ENCODE measurements at regions not wholly inside any gene's neighbourhood (a gene's known extent, or its start where the extent isn't known, plus 50 kb on each side); places are given as distances from the start of the nearest gene placed in this dataset.

DNA sequence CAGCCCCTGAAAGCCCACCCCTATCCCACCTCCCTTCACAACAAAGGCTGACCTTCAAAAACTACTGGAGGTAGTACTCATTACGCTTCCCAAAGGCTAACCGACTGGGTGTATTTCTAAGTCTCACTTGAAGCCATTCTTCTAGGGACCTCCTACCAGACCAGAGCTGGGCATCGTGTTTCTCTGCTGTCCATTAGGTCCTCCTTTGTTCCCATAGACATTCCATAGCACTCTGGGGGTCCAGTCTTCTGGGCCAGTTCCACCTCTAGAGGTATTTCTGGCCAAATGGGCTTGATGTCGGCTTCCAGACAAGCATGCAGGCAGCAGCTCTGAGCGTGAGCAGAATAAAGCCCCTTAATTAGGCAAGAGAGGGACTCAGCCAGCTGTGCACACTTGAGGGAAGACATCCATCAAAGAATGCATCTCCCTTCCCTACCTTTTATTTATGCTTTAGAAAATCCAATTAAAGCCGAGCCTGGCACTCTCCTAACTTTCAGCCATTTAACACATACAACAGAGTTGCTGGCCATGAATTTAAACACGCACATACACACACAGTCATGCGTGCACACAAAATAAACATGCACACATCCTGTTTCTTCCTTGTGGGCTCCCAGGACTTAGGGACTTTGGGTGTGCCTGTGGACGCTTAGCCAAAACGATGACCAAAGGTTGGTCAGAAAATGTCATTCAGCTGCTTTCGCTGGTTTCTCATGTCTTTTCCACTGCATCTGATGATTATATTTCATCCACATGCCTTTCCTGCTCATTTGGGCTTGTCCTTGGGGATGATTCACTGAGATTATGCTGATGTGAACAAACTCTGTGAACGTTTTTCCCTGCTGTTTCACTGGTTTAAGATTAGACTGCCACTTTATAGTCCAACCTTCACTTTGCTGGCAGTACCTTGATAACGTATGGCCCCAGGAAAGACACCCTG lies 362.0 kb upstream of the NFE2L3 start:
- no peak for DNase-seq

DNA sequence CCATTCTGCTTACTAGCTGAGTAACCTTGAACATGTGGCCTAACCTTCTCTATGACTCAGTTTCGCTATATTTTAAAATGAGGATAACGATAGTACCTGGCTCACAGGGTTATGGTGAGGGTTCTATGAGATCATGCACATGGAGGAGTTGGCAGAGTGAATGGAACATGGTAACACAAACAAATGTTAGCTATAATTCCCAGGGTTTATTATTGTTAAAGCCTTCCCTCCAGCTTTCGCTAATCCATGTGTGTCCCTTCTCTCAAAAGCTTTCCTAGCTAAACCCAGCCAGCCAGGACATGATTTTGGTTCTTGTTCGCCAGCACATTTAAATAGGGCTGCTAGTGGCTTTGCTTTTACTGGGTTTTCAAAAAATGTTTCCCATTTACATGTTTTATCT lies 361.0 kb upstream of the NFE2L3 start:
- DNase-seq, result no peak

DNA sequence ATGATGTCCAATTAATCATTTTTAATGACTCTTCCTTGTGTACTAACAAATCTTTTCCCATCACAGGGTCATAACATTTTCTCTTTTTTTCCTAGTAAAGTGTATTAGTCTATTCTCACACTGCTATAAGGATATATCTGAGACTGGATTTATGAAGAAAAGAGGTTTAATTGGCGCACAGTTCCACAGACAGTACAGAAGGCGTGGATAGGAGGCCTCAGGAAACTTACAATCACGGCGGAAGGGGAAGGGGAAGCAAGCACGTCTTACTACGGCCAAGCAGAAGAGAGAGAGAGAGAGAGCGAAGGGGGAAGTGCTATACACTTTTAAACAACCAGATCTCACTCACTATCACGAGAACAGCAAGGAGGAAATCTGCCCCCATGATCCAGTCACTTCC lies 359.4 kb upstream of the NFE2L3 start:
- no peak for DNase-seq

DNA sequence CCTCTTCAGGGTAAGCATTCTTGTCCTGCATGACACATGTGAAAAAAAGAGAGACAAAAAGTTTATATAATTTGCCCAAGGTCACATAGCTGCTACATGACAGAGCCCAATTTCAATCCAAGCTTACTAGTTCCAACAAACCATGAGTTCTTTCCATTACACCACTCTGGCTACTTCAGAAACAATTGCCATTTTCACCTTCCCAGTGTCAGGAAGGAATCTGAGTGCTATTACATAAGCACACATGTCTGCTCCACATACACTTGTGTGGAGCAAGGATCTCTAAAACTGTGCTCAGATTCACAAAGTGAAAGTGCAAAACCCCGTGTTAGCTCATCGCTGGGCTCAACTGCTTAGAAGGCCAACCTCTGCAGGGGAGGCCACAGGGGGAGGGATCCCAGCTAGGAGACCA lies 356.2 kb upstream of the NFE2L3 start:
- no peak for DNase-seq

DNA sequence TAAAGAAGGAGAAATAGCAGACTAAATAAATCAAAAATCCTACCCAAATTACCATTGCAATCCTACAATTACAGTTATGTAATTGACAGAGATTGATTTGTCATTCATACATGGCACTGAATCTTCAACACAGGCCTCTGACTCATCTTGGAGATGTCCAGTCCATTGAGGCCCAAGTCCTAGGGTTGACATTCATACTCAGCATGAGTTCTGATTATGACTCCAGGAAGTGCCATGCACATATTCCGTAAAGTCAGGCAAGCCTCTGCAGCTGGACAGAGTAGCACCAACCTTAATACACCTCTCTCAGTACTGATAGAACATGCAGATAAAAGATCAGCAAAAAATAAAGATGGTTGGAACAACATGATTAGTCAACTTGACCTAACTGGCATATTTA lies 353.7 kb upstream of the NFE2L3 start:
- no peak for DNase-seq

DNA sequence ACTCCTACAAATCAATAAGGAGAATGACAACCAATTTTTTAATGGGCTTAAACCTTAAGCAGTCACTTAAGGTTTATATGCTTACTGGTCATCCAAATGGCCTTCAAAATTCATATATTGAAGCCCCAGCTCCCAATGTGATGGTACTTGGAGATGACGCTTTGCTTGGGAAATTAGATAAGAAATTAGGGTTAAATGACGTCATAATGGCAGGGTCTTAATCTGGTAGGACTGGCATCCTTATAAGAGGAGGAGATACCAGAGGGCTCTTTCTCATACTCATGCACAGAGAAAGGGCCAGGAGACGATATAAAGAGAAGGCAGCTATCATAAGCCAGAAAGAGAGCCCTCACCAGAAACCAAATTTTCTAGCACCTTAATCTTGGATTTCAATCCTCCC lies 350.8 kb upstream of the NFE2L3 start:
- DNase-seq, result no peak

DNA sequence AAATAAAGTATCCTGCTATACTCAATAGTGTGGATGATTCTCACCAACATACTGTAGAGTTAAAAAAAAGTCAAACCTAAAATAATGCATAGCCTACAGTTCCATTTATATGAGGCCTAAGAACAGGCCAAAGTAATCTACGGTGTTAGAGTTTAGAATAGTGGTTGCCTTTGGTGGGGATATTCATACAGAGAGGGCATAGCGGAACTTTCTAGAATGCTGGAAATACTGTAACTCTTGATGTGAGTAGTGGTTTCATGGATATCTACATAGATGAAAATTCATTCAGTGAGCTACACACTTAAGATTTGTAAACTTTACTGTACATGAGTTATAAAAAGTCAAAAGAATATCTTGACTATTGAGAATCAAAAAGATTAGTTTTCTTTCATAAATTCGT lies 349.9 kb upstream of the NFE2L3 start:
- no peak for DNase-seq

DNA sequence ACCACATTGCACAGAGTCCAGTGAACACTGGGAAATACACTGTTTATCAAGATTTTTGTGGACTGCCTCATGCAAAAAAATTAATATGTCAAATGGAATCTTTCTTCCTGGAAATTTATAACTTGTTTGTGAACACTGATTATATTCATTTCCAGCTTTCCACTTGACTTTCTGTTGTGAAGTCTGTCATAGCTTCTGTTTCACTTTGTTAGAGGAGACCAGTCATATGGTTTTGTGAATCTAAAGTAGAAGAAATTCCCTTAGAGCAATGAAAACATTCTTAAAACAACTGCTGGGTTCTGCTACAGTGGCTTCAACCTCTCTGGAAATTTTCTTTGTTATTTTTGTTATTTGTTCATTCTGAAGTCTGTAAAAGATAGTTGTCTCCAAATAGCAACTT lies 349.5 kb upstream of the NFE2L3 start:
- DNase-seq, result no peak

DNA sequence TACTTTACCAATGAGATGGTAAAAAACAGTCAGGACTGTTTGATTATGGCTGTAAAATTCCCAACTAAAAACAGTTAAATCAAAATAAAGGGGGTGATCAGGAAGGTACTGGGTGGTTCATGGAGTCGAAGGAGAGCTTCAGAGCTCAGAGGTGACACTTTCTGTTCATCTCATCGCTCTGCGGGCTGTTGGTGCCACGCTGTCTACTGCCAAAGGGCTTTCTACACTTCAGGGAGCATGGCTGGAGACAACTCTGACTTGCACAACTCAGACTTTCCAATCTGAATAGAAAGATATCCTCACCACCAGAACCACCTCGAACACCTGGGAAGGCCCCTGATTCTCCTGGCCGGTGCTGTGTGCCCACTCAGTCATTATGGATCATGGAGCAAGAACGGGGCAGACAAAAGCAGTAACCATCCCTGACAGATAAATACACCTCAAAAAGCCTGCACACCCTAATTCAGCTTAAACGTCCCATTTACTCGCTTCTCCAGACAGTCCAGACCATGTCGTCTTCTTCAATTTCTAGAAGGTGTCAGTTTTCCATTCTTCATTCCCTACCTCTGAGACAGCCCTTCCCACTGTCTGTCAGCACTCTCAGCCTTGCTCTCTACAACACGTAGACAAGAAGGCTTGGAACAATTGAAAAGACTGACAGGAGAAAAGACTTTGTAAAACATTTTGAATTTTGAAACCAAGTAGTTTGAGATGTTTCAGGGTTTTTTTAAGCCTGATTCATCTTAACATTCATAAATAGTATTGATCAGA lies 348.7 kb upstream of the NFE2L3 start:
- no peak for DNase-seq

DNA sequence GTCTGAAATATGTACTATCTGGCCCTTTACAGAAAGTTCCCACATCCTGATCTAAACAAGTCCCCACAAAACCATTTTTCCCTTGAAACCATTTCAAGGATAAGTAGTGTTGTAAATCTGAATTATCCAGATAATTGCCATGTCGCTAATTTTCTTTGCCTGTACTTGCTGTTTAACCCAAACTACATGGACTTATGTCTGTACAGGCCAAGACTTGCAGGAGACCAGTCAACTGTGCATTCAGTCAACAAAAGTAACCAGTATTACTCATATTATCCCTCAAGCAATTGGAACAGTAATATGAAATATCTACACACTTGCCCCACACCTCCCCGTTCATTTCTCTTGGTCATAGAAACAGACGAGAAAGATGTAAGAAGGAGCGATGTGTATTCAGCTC lies 347.8 kb upstream of the NFE2L3 start:
- DNase-seq, result no peak

DNA sequence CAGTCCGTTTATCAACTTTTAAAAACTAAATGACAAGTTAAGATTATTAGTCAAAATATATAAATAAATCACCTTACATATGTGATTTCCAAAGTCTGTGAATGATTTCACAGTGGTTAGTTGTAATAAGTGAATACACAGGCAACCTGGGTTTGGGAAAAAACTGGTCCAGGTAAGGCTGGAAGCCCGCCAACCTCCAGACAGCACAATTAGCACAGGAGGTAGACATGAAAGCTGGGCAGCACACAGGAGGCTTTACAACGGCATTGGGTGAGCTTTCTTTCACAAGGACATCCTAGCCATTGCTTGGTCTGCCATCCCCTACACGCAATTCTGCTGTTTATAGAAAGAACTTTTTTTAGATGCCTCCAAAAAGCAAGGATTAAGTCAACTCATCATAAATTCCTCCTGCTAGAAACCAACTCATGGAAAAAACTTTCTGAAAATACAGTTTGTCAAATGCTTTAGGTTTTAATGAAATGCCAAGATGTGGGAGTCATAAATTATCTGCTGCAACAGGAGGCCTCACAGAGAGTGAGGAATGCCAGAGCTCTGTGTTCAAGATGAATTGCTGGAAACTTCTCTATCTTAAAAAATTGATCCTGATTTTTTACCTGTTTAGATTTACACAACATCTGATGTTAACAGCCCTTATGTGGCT lies 346.8 kb upstream of the NFE2L3 start:
- peak; percentile 36 for DNase-seq

DNA sequence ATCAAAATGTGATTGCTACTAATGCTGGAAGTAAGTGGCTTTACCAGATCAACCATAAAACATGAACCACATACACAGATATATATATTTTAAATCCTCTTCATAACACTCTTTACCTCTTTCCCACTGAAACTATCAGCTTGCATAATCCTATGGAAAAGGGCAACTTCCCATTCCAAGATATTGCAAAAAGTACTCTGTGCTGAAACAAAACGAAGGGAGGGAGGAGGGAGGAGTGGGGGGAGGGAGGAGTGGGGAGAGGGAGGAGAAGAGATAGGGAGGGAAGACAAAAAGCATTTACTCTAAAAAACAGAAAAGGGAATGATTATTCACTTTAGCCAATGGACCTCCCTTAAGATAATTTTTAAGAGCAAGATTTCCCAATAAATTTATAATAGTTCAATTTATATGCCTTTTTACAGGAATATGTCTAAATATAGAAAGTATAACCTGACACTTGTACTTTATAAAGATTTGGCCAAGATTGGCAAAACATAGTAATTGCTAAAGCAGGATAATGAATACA lies 344.8 kb upstream of the NFE2L3 start:
- DNase-seq, result no peak

DNA sequence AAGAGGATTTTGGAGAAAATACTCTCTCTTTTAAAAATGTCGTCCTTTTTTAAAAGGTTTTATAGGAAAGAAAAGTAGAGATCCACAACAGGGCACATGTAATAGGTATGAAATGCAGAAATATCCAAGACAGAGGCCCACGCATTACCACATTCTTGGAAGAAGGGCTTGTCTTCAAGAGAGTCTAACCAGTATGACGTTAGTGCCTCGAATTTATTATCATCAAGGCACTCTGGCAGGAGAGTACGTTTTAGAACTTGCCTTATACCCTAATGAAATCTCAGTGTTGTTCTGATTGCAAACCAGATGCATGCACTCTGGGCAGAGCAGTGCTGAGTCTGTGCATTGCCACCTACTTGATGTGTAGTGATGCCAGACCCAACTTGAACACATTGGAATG lies 342.6 kb upstream of the NFE2L3 start:
- no peak for DNase-seq

DNA sequence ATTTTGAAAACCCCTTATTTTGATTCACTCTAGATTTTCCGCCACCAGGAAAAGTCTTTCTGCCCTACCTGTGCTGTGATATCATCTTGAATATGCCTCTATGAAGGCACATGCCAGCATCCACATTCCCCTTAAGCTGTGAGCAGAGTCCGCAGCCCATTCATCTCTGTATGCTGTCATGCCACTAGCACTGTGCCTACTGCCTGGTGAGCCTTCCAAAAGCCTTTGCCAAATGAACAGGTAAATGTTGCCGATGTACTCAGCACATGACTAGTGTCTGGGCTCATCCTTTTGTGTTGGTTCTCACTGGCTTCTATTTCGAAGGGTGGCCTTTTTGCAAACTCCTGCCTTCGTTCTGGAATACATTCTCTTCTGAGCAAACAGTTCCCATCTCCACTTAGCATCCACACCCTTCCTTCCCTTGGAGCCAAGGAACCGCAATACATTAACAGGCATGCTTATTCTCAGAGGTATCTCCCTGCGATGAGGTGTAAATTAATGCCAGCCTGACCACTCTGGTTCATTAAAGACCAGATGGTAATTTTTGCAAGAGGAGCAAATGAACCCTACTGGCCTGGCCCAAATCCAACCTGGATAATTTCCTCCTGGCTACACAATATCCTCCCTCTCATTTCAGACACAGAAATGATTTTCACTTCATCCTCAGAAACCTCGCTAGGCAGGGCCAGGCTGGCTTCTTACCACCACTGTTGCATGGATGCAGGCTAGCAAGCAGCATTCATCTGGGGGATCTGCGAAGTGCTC lies 339.7 kb upstream of the NFE2L3 start:
- DNase-seq, result no peak

DNA sequence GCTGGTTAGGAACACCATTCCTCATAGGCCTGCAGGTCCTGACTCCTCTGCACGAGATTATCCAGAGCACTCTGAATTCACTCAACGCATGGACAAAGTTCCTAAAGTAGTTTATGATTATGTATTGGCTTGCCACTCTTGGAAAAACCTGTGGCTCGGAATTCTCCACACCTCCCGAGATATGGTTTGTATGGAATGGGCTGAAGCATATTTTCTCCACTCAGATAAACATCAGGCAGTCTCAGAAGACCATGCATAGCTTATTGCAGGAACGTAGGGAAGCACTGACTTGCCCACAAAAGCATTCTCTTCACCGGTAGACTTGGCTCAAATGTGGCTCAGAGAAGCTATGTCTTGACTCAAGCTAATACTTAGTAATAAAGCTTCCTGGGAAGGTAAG lies 338.6 kb upstream of the NFE2L3 start:
- DNase-seq, result no peak

DNA sequence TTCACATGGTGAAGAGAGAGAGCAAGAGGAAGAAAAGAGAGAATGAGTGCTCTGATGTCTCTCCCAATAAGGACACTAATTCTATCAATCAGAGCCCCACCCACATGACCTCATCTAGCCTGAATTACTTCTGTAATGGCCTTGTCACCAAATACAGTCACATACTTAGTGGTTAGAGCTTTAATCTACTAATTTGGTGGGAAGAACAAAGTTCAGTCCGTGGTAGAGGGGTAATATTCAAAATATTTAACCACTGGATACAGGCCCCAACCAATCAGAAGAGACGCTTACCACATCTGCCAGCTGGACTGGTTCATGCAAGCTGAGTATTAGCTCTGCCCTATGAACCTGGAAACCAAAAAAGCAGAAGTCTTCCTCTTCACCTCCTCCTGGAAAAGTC lies 336.3 kb upstream of the NFE2L3 start:
- no peak for DNase-seq

DNA sequence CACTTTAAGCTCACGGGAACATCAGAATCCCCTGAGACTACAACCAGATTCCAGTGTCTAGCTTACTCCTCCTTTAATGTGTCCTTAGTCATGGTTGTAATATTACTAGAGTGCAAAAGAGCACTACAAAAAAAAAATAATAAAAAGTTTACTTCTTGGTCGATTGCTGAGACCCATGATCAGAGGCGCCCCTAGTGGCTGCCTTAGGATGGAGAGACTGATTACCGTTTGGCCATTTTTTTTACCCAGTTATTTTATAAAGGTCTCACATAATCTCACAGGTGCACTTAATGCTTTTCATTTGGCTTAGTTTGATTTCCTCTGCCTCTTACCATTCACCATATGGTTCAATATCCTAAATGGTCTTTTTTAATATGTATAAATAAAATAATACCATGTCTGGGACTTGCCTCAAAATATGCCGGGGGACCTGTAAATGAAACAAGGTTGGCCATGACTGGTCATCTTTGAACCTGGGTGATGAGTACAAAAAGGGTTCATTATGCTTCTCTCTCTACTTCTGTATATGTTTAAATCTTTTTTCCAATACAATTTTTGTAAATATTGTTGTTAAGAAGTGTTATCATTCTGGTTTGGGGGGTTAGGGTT lies 331.5 kb upstream of the NFE2L3 start:
- DNase-seq, result no peak

DNA sequence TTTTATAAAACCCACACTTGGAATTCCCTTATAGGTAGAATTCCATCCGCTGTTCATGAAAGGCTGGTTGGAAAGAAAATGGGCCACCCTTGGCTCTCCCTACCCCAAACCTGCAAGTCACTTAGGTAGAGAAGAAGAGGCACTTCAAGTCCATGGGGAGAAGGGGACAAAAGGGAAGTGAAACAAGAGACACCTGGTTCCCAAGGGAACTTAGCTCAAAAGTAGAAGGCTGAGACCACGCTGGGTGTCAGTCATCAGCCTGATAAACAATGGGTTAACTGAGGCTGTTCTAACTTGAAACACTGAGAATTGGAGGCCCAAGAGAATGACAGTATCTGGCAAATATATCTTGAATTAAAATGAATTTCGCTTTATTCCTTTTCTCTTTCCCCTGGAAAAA lies 330.8 kb upstream of the NFE2L3 start:
- DNase-seq, result no peak

DNA sequence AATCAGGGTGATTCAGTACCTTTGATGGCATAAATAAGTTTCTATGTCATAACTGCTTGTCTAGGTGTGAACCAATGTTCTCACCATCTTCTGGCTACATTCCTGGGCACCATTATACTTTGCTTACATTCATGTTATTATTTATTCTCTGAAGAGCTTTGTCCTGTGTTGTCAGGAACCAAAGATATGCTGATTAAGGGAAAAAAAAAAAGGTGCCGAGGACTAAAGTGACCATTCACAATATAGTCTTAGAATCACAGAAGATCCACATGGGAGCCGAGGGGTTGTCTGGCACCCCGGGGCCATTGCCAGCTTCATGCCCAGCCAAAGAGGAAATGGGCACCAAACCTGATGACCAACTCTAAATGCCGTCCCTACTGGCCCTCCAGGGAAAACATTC lies 329.2 kb upstream of the NFE2L3 start:
- no peak for DNase-seq

DNA sequence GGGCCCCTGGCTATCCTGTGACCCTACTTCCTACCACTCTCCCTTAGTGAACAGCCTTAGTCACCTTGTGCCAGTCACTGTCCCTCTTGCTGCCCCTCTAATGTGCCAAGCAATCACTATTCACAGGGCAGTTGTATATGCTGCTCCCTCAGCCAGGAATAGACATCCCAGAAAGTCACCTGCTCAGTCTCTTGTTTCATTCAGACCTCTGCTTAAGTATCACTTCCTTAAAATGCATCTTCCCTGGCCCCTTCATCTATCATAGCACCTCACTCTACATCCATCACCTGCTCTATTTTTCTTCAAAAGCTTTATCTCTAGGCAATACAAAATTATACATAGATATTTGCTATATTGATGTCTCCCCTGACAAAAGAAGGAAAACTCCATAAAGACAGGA lies 328.4 kb upstream of the NFE2L3 start:
- DNase-seq, result no peak

DNA sequence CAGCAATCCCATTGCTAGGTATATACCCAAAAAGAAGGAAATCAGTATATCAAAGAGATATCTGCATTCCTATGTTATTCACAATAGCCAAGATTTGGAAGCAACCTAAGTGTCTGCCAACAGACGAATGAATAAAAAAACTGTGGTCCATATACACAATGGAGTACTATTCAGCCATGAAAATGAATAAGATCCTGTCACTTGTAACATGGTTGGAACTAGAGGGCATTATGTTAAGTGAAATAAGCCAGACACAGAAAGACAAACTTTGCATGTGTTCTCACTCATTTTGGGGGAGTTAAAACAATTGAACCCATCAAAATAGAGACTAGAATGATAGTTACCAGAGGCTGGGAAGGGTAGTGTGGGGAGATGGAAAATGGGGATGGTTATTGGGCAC lies 323.5 kb upstream of the NFE2L3 start:
- DNase-seq, result no peak

DNA sequence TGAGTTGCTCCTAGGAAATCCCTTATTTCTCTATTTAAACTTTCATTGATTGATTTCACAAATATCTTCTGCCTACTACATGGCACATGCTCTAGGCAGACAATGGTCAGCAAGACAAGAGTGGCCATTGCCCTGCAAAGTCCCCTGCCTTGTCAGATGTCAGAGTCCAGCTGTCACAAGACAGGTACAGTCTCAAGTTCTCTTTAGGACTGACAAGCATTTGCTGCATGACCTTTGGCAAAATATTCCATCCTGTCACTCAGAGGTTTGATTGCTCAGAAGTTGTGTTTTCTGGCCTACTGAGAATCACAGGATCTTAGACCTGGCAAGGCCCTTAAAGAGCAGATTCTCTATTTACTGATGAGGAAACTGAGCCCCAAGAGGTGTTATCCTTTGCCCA lies 322.3 kb upstream of the NFE2L3 start:
- no peak for DNase-seq
